ENCODE measurements at regions not wholly inside any gene's neighbourhood (a gene's known extent, or its start where the extent isn't known, plus 50 kb on each side); places are given as distances from the start of the nearest gene placed in this dataset.
A peak's percentile ranks its signal among the peaks of the same experiment; 100 is the strongest.

DNA sequence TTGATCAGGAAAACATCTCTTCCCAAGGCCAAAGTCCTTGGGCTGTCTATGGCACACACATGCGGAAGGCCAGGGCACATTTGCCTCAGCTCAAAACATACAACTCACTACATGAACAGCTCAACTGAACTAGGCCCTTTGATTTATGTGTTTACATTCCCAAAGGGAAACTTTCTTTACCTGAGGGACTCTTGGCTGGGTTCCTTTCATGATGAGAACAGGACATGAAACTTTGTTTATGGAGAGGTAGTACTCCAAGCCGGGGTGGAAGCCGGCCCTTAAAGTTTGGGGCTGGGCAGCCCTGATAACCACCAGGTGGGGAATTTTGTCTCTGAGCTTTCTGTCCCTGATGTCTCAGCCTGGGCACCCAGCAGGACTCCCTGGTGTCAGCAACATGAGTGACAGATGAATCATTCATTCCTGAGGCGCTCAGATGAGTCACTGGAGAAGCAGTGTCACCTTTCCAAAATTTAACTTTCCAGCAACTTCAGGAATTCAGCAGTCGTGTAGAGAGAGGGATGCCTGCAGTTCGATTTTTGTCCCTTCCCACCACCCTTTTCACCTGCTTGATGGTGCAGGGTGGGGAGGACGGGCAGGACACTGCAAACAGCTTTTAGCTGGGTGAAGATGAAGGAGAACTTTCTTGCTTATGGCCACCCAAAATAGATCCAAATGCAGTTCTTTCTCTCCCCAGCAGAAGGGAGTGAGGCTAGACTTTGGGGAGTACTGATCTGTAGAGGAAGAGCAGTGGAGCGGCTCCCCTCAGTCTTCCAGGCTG, 331.6 kb downstream of the DYSF start:
- H3K9me3 ChIP-seq (ENCODE audit: control insufficient read depth in 2 of 2, low read length in 2 of 2), result no peaks in the 10 kb centered on the region
- no peak overlapping the region for H3K9ac ChIP-seq (ENCODE audit: low read depth in 1 of 2, low read length in 2 of 2)
- no peaks in the 10 kb centered on the region for H3K36me3 ChIP-seq (ENCODE audit: control insufficient read depth in 2 of 2, insufficient read depth in 2 of 2, low read length in 2 of 2)
- H3K27me3 ChIP-seq (ENCODE audit: control insufficient read depth in 2 of 2, insufficient read depth in 2 of 2, low read length in 2 of 2), result no peaks in the 10 kb centered on the region
- no peak overlapping the region for H3K4me3 ChIP-seq (ENCODE audit: low read length in 2 of 2)
- peak overlapping the region in 1 of 2 donors; percentile 9 for H3K27ac ChIP-seq (ENCODE audit: low read depth in 2 of 2, low read length in 2 of 2)
- peaks cover 0 to 5% of the 10 kb centered on the region in 2 donors for H3K4me1 ChIP-seq (ENCODE audit: control insufficient read depth in 2 of 2, insufficient read depth in 2 of 2, low read length in 2 of 2)

DNA sequence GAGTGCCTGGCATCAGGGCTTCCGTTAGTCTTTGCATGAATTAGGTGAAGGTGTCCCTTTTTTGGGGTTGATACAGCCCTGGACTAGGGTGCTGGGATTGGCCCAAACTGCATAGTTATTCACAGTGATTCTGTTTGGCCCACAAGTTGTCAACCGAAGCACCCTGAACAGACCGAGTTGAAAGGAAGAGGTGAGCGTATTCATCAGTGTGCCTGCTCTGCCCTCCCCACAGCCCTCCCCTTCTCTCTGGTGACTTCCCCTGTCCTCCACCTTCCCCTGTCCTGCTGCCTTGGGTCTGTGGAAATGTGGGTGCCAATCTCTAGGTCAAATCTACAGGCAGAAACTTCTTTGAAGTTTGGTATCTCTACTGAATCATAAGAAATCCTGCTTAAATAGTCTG, 330.5 kb downstream of the DYSF start:
- H3K4me1 ChIP-seq (ENCODE audit: control insufficient read depth in 2 of 2, insufficient read depth in 2 of 2, low read length in 2 of 2), result peaks cover 0 to 5% of the 10 kb centered on the region in 2 donors
- H3K4me3 ChIP-seq (ENCODE audit: low read length in 2 of 2), result no peak overlapping the region
- no peak overlapping the region for H3K27ac ChIP-seq (ENCODE audit: low read depth in 2 of 2, low read length in 2 of 2)
- H3K36me3 ChIP-seq (ENCODE audit: control insufficient read depth in 2 of 2, insufficient read depth in 2 of 2, low read length in 2 of 2), result no peaks in the 10 kb centered on the region
- no peak overlapping the region for H3K9ac ChIP-seq (ENCODE audit: low read depth in 1 of 2, low read length in 2 of 2)
- H3K9me3 ChIP-seq (ENCODE audit: control insufficient read depth in 2 of 2, low read length in 2 of 2), result no peaks in the 10 kb centered on the region
- no peaks in the 10 kb centered on the region for H3K27me3 ChIP-seq (ENCODE audit: control insufficient read depth in 2 of 2, insufficient read depth in 2 of 2, low read length in 2 of 2)

DNA sequence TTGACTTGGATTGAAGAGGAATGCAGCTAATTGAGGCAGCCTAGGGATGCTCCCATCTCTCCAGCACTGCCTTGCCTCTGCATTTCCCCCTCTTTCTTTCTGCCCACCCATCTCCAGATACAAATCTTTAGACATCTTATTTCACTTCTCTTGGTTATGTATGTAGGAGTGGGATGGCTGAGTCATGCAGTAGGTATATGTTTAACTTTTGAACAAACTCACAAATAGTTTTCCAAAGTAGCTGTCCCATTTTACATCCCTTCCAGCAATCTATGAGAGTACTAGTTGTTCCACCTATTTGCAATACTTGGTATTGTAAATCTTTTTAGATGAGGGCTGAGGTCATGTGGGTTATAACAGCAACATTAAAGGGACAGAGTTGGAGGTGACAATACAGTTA, 329.9 kb downstream of the DYSF start:
- no peak overlapping the region for H3K4me3 ChIP-seq (ENCODE audit: low read length in 2 of 2)
- H3K36me3 ChIP-seq (ENCODE audit: control insufficient read depth in 2 of 2, insufficient read depth in 2 of 2, low read length in 2 of 2), result no peaks in the 10 kb centered on the region
- no peaks in the 10 kb centered on the region for H3K9me3 ChIP-seq (ENCODE audit: control insufficient read depth in 2 of 2, low read length in 2 of 2)
- peaks cover 0 to 5% of the 10 kb centered on the region in 2 donors for H3K4me1 ChIP-seq (ENCODE audit: control insufficient read depth in 2 of 2, insufficient read depth in 2 of 2, low read length in 2 of 2)
- H3K27ac ChIP-seq (ENCODE audit: low read depth in 2 of 2, low read length in 2 of 2), result no peak overlapping the region
- no peaks in the 10 kb centered on the region for H3K27me3 ChIP-seq (ENCODE audit: control insufficient read depth in 2 of 2, insufficient read depth in 2 of 2, low read length in 2 of 2)
- no peak overlapping the region for H3K9ac ChIP-seq (ENCODE audit: low read depth in 1 of 2, low read length in 2 of 2)

DNA sequence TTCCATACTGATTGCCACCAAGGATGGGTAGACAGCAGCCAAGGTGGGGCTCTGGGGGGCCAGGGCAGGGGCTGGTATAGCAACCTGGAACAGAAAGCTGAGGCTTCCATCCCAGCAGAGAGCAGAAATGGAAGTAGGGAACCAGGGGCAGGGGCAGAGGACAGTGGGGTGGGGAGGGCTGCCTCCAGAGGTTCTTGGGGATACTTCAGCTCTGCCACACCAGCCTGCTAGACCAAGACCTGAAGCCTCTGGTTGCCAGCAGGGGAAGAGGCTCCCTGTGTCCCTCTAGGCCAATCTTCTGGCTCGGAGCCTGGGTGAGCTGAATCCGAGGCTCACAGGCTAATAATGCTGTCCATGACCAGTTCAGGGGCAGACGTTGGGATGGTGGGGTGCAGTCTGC, 329.0 kb downstream of the DYSF start:
- H3K27ac ChIP-seq (ENCODE audit: low read depth in 2 of 2, low read length in 2 of 2), result no peak overlapping the region
- no peaks in the 10 kb centered on the region for H3K36me3 ChIP-seq (ENCODE audit: control insufficient read depth in 2 of 2, insufficient read depth in 2 of 2, low read length in 2 of 2)
- H3K9ac ChIP-seq (ENCODE audit: low read depth in 1 of 2, low read length in 2 of 2), result no peak overlapping the region
- H3K27me3 ChIP-seq (ENCODE audit: control insufficient read depth in 2 of 2, insufficient read depth in 2 of 2, low read length in 2 of 2), result no peaks in the 10 kb centered on the region
- no peak overlapping the region for H3K4me3 ChIP-seq (ENCODE audit: low read length in 2 of 2)
- peaks cover 0 to 5% of the 10 kb centered on the region in 2 donors for H3K4me1 ChIP-seq (ENCODE audit: control insufficient read depth in 2 of 2, insufficient read depth in 2 of 2, low read length in 2 of 2)
- no peaks in the 10 kb centered on the region for H3K9me3 ChIP-seq (ENCODE audit: control insufficient read depth in 2 of 2, low read length in 2 of 2)

DNA sequence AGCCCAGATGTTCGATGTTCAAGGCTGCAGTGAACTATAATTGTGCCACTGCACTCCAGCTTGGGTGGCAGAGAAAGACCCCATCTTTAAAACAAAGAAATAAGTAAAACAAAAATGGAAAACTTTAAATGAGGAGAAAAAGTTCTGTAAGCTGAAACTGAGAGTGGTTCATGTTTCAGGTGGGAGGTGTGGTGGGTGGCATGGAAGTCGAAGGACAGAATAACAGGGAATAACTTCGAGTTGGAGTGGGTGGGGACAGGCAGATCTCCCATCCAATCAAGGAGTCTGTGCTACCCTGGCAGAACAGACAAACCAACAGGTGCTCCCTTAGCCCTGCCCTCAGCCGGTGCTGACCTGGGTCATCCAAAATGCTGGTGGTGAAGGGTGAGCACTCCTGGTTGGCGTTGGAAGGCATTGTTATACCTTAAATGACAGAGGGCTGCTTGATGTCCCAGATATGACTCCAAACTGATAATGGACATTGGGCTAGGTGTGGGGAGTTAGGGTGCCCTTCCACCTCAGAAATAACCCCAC, 328.4 kb downstream of the DYSF start:
- Histone ChIP-seq H3K36me3 (ENCODE audit: control insufficient read depth in 2 of 2, insufficient read depth in 2 of 2, low read length in 2 of 2) (no peaks in the 10 kb centered on the region), H3K27me3 (ENCODE audit: control insufficient read depth in 2 of 2, insufficient read depth in 2 of 2, low read length in 2 of 2) (no peaks in the 10 kb centered on the region)

DNA sequence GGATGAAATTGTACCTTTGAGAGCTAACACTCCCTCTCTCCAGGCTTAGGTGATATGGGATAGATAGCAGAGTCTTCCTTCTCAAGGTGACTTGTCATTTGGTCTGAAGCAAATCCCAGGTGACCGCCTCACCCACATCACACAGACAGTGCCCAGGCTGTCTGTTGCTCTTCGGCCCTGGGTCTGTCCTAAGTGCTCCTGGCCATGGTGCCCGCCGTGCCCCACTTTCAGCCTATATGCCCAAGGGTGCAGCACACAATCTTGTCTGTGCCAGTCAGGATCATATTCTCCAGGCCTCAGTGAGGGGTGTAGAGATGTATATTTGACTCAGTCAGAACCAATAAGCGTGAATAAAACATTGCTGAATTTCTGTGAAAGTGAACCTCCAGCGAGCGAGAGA, 326.8 kb downstream of the DYSF start:
- Histone ChIP-seq H3K4me3 (ENCODE audit: low read length in 2 of 2) (no peak overlapping the region), H3K27ac (ENCODE audit: low read depth in 2 of 2, low read length in 2 of 2) (no peak overlapping the region), H3K36me3 (ENCODE audit: control insufficient read depth in 2 of 2, insufficient read depth in 2 of 2, low read length in 2 of 2) (no peaks in the 10 kb centered on the region), H3K9ac (ENCODE audit: low read depth in 1 of 2, low read length in 2 of 2) (no peak overlapping the region), H3K4me1 (ENCODE audit: control insufficient read depth in 2 of 2, insufficient read depth in 2 of 2, low read length in 2 of 2) (peaks cover 0 to 3% of the 10 kb centered on the region in 2 donors), H3K9me3 (ENCODE audit: control insufficient read depth in 2 of 2, low read length in 2 of 2) (no peaks in the 10 kb centered on the region), H3K27me3 (ENCODE audit: control insufficient read depth in 2 of 2, insufficient read depth in 2 of 2, low read length in 2 of 2) (no peaks in the 10 kb centered on the region)

More for the DNA sequence above, 328.4 kb downstream of the DYSF start:
- Histone ChIP-seq H3K9me3 (ENCODE audit: control insufficient read depth in 2 of 2, low read length in 2 of 2) (no peaks in the 10 kb centered on the region), H3K4me3 (ENCODE audit: low read length in 2 of 2) (no peak overlapping the region), H3K4me1 (ENCODE audit: control insufficient read depth in 2 of 2, insufficient read depth in 2 of 2, low read length in 2 of 2) (peaks cover 0 to 5% of the 10 kb centered on the region in 2 donors), H3K9ac (ENCODE audit: low read depth in 1 of 2, low read length in 2 of 2) (no peak overlapping the region), H3K27ac (ENCODE audit: low read depth in 2 of 2, low read length in 2 of 2) (no peak overlapping the region)

DNA sequence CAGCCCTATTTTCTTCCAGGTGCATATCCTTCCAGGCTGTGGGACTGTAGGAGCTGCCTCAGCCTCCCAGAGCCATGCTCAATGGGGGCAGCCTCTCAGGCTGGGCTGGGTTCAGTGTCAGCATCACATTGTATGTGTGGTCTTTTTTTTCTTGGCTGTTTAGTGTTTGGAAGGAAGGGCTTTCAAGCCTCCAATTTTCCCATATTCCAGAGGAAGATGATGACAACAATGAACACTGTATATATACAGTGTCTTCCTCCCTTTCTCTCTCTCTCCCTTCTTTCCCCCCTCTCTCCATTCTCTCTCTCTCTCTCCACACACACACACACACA, 326.4 kb downstream of the DYSF start:
- H3K4me1 ChIP-seq (ENCODE audit: control insufficient read depth in 2 of 2, insufficient read depth in 2 of 2, low read length in 2 of 2), result no peaks in the 10 kb centered on the region
- no peak overlapping the region for H3K4me3 ChIP-seq (ENCODE audit: low read length in 2 of 2)

DNA sequence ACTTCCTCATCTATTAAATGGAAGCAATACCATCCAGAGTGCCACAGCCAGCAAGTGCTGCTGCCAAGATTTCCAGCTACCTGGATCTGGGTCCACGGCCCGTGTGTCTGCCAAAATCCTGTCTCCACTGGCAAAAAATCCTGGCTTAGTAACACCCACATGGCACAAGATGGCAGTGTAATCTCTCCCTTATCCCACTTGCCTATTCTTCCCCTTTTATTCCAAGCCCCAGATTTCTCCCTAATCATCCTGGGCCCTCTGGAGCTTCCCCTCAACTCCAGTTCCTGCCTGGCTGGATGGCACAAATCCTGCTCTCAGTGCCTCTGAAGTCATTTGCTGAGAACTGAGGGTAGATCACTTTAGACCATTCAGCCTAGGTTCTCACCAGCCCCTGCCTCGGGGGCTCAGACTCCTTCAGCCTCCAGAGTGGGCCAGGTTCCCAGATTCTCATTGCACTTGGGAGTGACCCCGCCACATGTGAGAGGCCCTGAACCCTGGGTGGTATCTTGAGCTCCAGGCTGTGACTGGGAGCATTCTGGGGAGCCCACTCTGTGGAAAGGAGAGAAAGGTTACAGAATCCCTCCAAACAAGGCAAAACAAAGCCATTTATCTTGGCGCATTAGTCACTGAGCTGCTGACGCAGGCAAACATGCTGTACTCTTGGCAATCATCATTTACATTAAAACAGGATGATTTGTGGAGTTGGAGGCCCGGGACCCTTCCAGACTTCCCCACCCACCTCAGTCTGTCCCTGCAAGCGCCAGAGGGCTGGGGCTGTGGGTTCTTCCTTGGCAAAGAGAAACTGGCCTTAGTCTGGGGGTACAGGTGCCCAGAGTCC, 325.8 kb downstream of the DYSF start:
- Histone ChIP-seq H3K9ac (ENCODE audit: low read depth in 1 of 2, low read length in 2 of 2) (no peak overlapping the region), H3K4me1 (ENCODE audit: control insufficient read depth in 2 of 2, insufficient read depth in 2 of 2, low read length in 2 of 2) (no peaks in the 10 kb centered on the region), H3K36me3 (ENCODE audit: control insufficient read depth in 2 of 2, insufficient read depth in 2 of 2, low read length in 2 of 2) (no peaks in the 10 kb centered on the region), H3K9me3 (ENCODE audit: control insufficient read depth in 2 of 2, low read length in 2 of 2) (no peaks in the 10 kb centered on the region), H3K27ac (ENCODE audit: low read depth in 2 of 2, low read length in 2 of 2) (no peak overlapping the region), H3K27me3 (ENCODE audit: control insufficient read depth in 2 of 2, insufficient read depth in 2 of 2, low read length in 2 of 2) (no peaks in the 10 kb centered on the region), H3K4me3 (ENCODE audit: low read length in 2 of 2) (no peak overlapping the region)

More for the DNA sequence above, 326.4 kb downstream of the DYSF start:
- no peak overlapping the region for H3K27ac ChIP-seq (ENCODE audit: low read depth in 2 of 2, low read length in 2 of 2)
- no peaks in the 10 kb centered on the region for H3K9me3 ChIP-seq (ENCODE audit: control insufficient read depth in 2 of 2, low read length in 2 of 2)
- no peak overlapping the region for H3K9ac ChIP-seq (ENCODE audit: low read depth in 1 of 2, low read length in 2 of 2)
- no peaks in the 10 kb centered on the region for H3K27me3 ChIP-seq (ENCODE audit: control insufficient read depth in 2 of 2, insufficient read depth in 2 of 2, low read length in 2 of 2)
- no peaks in the 10 kb centered on the region for H3K36me3 ChIP-seq (ENCODE audit: control insufficient read depth in 2 of 2, insufficient read depth in 2 of 2, low read length in 2 of 2)

DNA sequence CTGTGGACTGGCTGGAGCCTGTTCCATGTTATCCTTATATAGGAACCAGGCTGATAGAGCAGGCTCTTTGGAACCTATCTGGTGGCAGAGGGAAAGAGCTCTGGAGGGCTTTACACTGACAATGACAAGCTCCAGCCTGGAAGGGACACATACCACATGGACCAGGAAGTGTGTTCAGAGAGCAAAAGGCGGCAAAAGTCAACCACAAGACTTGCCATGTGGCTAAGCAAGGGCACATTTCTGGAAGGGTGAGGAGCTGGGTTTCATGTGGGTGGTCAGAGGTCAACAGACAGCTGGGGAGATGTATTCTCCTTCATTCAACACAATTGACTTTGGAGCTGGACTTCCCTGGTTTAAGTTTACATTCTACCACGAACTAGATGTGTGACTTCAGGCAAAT, 325.2 kb downstream of the DYSF start:
- H3K4me3 ChIP-seq (ENCODE audit: low read length in 2 of 2), result no peak overlapping the region
- no peak overlapping the region for H3K27ac ChIP-seq (ENCODE audit: low read depth in 2 of 2, low read length in 2 of 2)
- H3K4me1 ChIP-seq (ENCODE audit: control insufficient read depth in 2 of 2, insufficient read depth in 2 of 2, low read length in 2 of 2), result no peaks in the 10 kb centered on the region
- H3K36me3 ChIP-seq (ENCODE audit: control insufficient read depth in 2 of 2, insufficient read depth in 2 of 2, low read length in 2 of 2), result no peaks in the 10 kb centered on the region
- H3K27me3 ChIP-seq (ENCODE audit: control insufficient read depth in 2 of 2, insufficient read depth in 2 of 2, low read length in 2 of 2), result no peaks in the 10 kb centered on the region
- H3K9me3 ChIP-seq (ENCODE audit: control insufficient read depth in 2 of 2, low read length in 2 of 2), result no peaks in the 10 kb centered on the region
- H3K9ac ChIP-seq (ENCODE audit: low read depth in 1 of 2, low read length in 2 of 2), result no peak overlapping the region

DNA sequence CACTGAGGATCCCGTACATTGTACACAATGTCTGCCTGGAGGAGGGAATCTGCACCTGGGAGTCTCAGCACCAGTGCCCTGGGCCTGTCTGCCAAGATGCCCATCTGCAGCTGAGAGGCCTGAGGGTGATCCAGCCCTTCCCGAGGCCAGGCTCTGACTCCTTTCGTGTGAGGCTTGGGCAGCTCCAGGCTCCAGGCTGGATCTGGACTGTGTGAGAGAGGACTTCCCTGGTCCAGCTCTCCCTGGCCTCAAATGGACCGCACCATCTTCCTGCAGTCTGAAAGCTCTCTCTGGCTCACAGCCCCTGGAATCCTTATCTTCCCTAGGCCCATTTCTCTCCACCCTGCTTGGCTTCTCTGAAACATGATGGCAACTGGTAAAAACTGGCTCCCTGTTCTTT, 324.6 kb downstream of the DYSF start:
- no peaks in the 10 kb centered on the region for H3K9me3 ChIP-seq (ENCODE audit: control insufficient read depth in 2 of 2, low read length in 2 of 2)
- no peaks in the 10 kb centered on the region for H3K4me1 ChIP-seq (ENCODE audit: control insufficient read depth in 2 of 2, insufficient read depth in 2 of 2, low read length in 2 of 2)
- no peaks in the 10 kb centered on the region for H3K27me3 ChIP-seq (ENCODE audit: control insufficient read depth in 2 of 2, insufficient read depth in 2 of 2, low read length in 2 of 2)
- no peak overlapping the region for H3K9ac ChIP-seq (ENCODE audit: low read depth in 1 of 2, low read length in 2 of 2)
- H3K4me3 ChIP-seq (ENCODE audit: low read length in 2 of 2), result no peak overlapping the region
- no peak overlapping the region for H3K27ac ChIP-seq (ENCODE audit: low read depth in 2 of 2, low read length in 2 of 2)
- no peaks in the 10 kb centered on the region for H3K36me3 ChIP-seq (ENCODE audit: control insufficient read depth in 2 of 2, insufficient read depth in 2 of 2, low read length in 2 of 2)

Measured in mucosa of rectum (tissue), 2 donors.